ENCODE measurements at regions not wholly inside any gene's neighbourhood (a gene's known extent, or its start where the extent isn't known, plus 50 kb on each side); places are given as distances from the start of the nearest gene placed in this dataset.

DNA sequence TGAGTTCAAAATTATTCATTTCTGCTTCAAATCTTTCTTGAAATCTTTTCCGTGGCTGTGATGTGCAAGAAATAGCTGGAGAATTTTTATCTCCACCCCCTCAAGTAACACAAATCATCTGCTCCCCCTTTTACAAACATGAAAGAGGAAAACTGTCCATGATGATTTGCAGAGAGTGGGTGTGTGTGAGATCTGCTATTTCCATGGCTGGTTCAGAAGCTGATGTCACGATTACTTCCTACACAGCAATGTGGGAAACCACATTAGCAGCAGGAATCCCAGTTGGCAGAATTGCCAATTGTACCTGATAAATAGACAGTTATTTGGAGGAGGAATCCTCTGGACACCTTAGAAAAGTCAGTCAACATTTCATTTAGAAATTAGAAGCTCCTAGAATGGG, 75.2 kb upstream of the GRM7 start:
- DNase-seq (ENCODE audit: low spot score) (no peak), ATAC-seq (ENCODE audit: insufficient number of reproducible peaks, low FRiP score, low read depth) (no peak)
- H3K4me3 ChIP-seq: no peak overlapping the region
- no peaks in the 10 kb centered on the region for H3K4me1 ChIP-seq (ENCODE audit: control insufficient read depth in 1 of 2, low read depth in 2 of 2)
- H3K36me3 ChIP-seq: no peaks in the 10 kb centered on the region
- H3K27me3 ChIP-seq (replicated peaks; ENCODE audit: insufficient read depth): no peaks in the 10 kb centered on the region
- H3K27ac ChIP-seq: no peak overlapping the region
- H3K9me3 ChIP-seq: no peaks in the 10 kb centered on the region
- TF ChIP-seq, protein P1, sequence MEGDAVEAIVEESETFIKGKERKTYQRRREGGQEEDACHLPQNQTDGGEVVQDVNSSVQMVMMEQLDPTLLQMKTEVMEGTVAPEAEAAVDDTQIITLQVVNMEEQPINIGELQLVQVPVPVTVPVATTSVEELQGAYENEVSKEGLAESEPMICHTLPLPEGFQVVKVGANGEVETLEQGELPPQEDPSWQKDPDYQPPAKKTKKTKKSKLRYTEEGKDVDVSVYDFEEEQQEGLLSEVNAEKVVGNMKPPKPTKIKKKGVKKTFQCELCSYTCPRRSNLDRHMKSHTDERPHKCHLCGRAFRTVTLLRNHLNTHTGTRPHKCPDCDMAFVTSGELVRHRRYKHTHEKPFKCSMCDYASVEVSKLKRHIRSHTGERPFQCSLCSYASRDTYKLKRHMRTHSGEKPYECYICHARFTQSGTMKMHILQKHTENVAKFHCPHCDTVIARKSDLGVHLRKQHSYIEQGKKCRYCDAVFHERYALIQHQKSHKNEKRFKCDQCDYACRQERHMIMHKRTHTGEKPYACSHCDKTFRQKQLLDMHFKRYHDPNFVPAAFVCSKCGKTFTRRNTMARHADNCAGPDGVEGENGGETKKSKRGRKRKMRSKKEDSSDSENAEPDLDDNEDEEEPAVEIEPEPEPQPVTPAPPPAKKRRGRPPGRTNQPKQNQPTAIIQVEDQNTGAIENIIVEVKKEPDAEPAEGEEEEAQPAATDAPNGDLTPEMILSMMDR (IDR thresholded peaks at IDR 0.05): no peak

DNA sequence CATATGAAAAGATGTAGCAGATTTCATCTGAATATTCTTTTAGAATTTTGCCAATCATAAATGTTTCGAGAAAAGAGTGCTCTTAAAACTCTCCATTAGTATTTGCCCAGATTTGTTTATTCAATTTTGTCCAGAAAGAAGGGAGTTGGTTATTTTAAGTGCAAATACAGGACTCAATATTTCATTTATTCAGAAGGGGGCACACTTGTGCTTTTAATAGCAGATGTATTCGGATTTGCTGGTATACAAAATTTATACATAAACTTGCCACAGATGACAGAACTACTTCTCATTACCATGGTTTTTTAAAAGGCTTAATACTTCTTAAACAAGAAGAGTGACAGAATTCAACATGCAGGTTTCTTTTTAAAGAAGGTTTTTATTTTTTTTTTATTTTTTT, 69.8 kb upstream of the GRM7 start:
- ATAC-seq (ENCODE audit: insufficient number of reproducible peaks, low FRiP score, low read depth) (no peak), DNase-seq (ENCODE audit: low spot score) (no peak)
- Histone ChIP-seq H3K4me3 (no peak overlapping the region), H3K27me3 (replicated peaks; ENCODE audit: insufficient read depth) (no peaks in the 10 kb centered on the region), H3K4me1 (ENCODE audit: control insufficient read depth in 1 of 2, low read depth in 2 of 2) (no peaks in the 10 kb centered on the region), H3K9me3 (no peaks in the 10 kb centered on the region), H3K36me3 (no peaks in the 10 kb centered on the region), H3K27ac (no peak overlapping the region)
- TF ChIP-seq, protein P1 (IDR thresholded peaks at IDR 0.05): peak; percentile 26

DNA sequence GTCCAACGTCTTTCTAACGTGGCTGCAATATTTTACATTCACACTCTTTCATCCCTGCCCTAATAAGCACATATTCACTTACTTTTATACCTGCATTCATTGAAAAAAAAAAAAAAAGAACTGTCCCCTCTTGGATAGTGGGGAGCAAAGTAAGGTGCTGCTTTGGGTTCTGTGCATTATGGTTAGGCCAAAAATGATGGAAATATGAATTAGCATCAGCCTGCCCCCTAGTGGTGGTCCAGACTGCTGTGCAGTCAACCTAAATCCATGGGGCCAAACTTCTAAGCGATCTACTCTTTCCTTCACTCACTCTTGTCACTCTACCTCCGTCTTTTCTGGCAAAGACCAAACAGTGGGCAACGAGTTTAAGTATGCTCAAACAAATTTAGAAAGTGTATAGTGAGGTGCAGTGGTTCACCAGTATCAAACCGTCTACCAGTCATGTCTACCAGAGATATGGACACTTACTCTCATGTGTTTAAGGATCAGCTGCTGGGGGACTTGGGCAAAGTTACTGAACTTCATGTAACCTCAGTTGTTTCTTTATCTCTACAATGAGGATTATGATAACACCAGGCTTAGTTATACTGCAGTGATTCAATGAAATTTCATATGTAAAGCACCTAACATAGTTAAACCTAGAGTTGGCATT, 61.5 kb upstream of the GRM7 start:
- no peak for DNase-seq (ENCODE audit: low spot score)
- no peaks in the 10 kb centered on the region for H3K9me3 ChIP-seq

DNA sequence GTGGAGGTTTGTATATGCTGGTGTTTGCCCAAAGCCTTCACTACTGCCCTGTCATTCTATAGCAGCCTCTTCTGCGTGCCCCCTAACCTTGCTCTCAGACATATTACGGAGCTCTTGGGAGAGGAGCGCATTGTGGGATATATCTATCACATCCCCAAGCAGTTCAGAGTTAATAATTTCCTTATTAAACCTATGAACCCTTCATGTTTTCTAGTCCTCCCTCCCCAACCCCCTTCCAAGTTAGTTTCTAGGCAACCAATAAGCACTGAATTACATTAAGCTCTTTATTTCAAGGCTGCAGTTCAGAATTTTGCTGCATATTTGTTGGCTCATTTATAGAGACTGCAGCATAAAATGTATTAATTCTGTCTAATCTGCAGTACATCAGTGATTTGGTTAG, 57.3 kb upstream of the GRM7 start:
- Histone ChIP-seq H3K9me3 (no peaks in the 10 kb centered on the region), H3K4me3 (no peak overlapping the region), H3K27ac (no peak overlapping the region), H3K36me3 (no peaks in the 10 kb centered on the region), H3K27me3 (replicated peaks; ENCODE audit: insufficient read depth) (no peaks in the 10 kb centered on the region), H3K4me1 (ENCODE audit: control insufficient read depth in 1 of 2, low read depth in 2 of 2) (no peaks in the 10 kb centered on the region)
- ATAC-seq (ENCODE audit: insufficient number of reproducible peaks, low FRiP score, low read depth): no peak
- DNase-seq (ENCODE audit: low spot score): no peak
- TF ChIP-seq, protein P1 (IDR thresholded peaks at IDR 0.05): no peak

More for the DNA sequence above, 61.5 kb upstream of the GRM7 start:
- TF ChIP-seq, protein P1 (IDR thresholded peaks at IDR 0.05): peak; percentile 40
- no peak for ATAC-seq (ENCODE audit: insufficient number of reproducible peaks, low FRiP score, low read depth)
- Histone ChIP-seq H3K36me3 (no peaks in the 10 kb centered on the region), H3K27ac (no peak overlapping the region), H3K4me1 (ENCODE audit: control insufficient read depth in 1 of 2, low read depth in 2 of 2) (no peaks in the 10 kb centered on the region), H3K4me3 (no peak overlapping the region), H3K27me3 (replicated peaks; ENCODE audit: insufficient read depth) (no peaks in the 10 kb centered on the region)

DNA sequence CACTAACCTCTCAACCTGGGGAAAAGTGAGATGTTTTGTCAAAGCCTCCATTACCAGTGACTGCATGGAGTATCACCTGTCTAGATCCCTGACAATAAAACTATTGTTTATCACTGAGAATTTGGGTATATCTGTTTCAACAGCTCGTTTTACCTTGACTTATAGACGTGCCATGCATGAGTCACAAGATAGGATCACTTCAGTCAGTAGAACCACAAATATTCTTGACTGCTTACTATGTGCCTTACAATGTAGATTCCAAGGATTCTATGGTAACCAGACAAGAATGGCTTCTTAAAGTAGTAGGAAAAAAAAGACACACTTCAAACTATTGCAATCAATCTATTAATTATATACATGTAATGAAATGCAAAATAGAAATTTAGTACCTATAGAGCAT, 55.7 kb upstream of the GRM7 start:
- DNase-seq (ENCODE audit: low spot score) (no peak), ATAC-seq (ENCODE audit: insufficient number of reproducible peaks, low FRiP score, low read depth) (no peak)
- TF ChIP-seq, protein P1 (IDR thresholded peaks at IDR 0.05): no peak
- Histone ChIP-seq H3K9me3 (no peaks in the 10 kb centered on the region), H3K36me3 (no peaks in the 10 kb centered on the region), H3K4me3 (no peak overlapping the region), H3K27ac (no peak overlapping the region), H3K4me1 (ENCODE audit: control insufficient read depth in 1 of 2, low read depth in 2 of 2) (no peaks in the 10 kb centered on the region), H3K27me3 (replicated peaks; ENCODE audit: insufficient read depth) (no peaks in the 10 kb centered on the region)
